ENCODE measurements at regions not wholly inside any gene's neighbourhood (a gene's known extent, or its start where the extent isn't known, plus 50 kb on each side); places are given as distances from the start of the nearest gene placed in this dataset.

- DNase-seq (ENCODE audit: low spot score) = no peak
Measured at GRCh38 chr9:109880276-109881169, 100.5 kb downstream of the PALM2AKAP2 start.

- DNase-seq (ENCODE audit: low spot score) = no peak
Measured at GRCh38 chr9:109883623-109884022, 103.6 kb downstream of the PALM2AKAP2 start.

- no peak for DNase-seq (ENCODE audit: low spot score)
Measured at GRCh38 chr9:109886041-109886440, 106.0 kb downstream of the PALM2AKAP2 start.

- DNase-seq (ENCODE audit: low spot score) = no peak
Measured at GRCh38 chr9:109886617-109887016, 106.6 kb downstream of the PALM2AKAP2 start.

GRCh38 chr9:109887079-109887478, 107.1 kb downstream of the PALM2AKAP2 start:
- DNase-seq (ENCODE audit: low spot score) = no peak

GRCh38 chr9:109888695-109889094, 108.7 kb downstream of the PALM2AKAP2 start:
- no peak for DNase-seq (ENCODE audit: low spot score)

GRCh38 chr9:109889456-109889855, 109.5 kb downstream of the PALM2AKAP2 start:
- DNase-seq (ENCODE audit: low spot score) = no peak

GRCh38 chr9:109893241-109893640, 113.2 kb downstream of the PALM2AKAP2 start:
- DNase-seq (ENCODE audit: low spot score) = no peak

GRCh38 chr9:109894473-109894872, 114.5 kb downstream of the PALM2AKAP2 start:
- DNase-seq (ENCODE audit: low spot score) = no peak

- DNase-seq (ENCODE audit: low spot score) = no peak
Measured at GRCh38 chr9:109894921-109895758, 115.1 kb downstream of the PALM2AKAP2 start.

- DNase-seq (ENCODE audit: low spot score) = no peak
Measured at GRCh38 chr9:109901201-109901600, 121.2 kb downstream of the PALM2AKAP2 start.

- no peak for DNase-seq (ENCODE audit: low spot score)
Measured at GRCh38 chr9:109903515-109904138, 123.6 kb downstream of the PALM2AKAP2 start.

GRCh38 chr9:109904666-109905065, 124.7 kb downstream of the PALM2AKAP2 start:
- DNase-seq (ENCODE audit: low spot score) = no peak

GRCh38 chr9:109905472-109905871, 125.5 kb downstream of the PALM2AKAP2 start:
- no peak for DNase-seq (ENCODE audit: low spot score)

- DNase-seq (ENCODE audit: low spot score) = no peak
Measured at GRCh38 chr9:109906766-109907382, 126.9 kb downstream of the PALM2AKAP2 start.

- DNase-seq (ENCODE audit: low spot score) = no peak
Measured at GRCh38 chr9:109907400-109907799, 127.4 kb downstream of the PALM2AKAP2 start.

GRCh38 chr9:109907810-109908458, 127.9 kb downstream of the PALM2AKAP2 start:
- DNase-seq (ENCODE audit: low spot score) = no peak

GRCh38 chr9:109908459-109909390, 128.7 kb downstream of the PALM2AKAP2 start:
- DNase-seq (ENCODE audit: low spot score) = no peak

- no peak for DNase-seq (ENCODE audit: low spot score)
Measured at GRCh38 chr9:109910671-109911518, 130.9 kb downstream of the PALM2AKAP2 start.
